HFFc6 (cell line): ENCODE measurements at regions not wholly inside any gene's neighbourhood (a gene's known extent, or its start where the extent isn't known, plus 50 kb on each side); places are given as distances from the start of the nearest gene placed in this dataset.

Experiments used
- DNase-seq: peaks from one replicate; pipeline ENCODE4 v3.0.0-alpha.2; 2018
- H3K27ac Mint-ChIP-seq: 2 replicates; pipeline ENCODE4 v1.8.0; 2020; ENCODE audit warnings: mild to moderate bottlenecking, mixed read lengths
- H3K27me3 Mint-ChIP-seq: 2 replicates; pipeline ENCODE4 v1.8.0; 2021; ENCODE audit warnings: mild to moderate bottlenecking, moderate library complexity, mixed read lengths; ENCODE audit not compliant: insufficient read depth
- H3K36me3 Mint-ChIP-seq: 2 replicates; pipeline ENCODE4 v1.8.0; 2021; ENCODE audit warnings: low read depth, mixed read lengths
- H3K4me1 Mint-ChIP-seq: 2 replicates; pipeline ENCODE4 v1.8.0; 2020; ENCODE audit warnings: low read depth, mixed read lengths
- H3K4me3 Mint-ChIP-seq: 2 replicates; pipeline ENCODE4 v1.8.0; 2020; ENCODE audit warnings: mild to moderate bottlenecking, moderate library complexity, mixed read lengths
- H3K9me3 Mint-ChIP-seq: 2 replicates; pipeline ENCODE4 v1.8.0; 2020; ENCODE audit warnings: mild to moderate bottlenecking, mixed read lengths
- CTCF ChIP-seq: fragments of 200-600 bp; sonication (generic); IDR thresholded peaks from 2 replicates; pipeline ENCODE4 v1.5.0; 2021; ENCODE audit warnings: antibody characterized with exemption, mild to moderate bottlenecking

- Mint-ChIP-seq H3K9me3 (peaks cover 13% of the 10 kb centered on the region), H3K4me3 (no peak overlapping the region), H3K27ac (no peak overlapping the region), H3K27me3 (peaks cover 3% of the 10 kb centered on the region), H3K4me1 (peaks cover 9% of the 10 kb centered on the region; the same call in 1 of the 2 replicates), H3K36me3 (peaks cover 9% of the 10 kb centered on the region)
- no peak for DNase-seq
- TF ChIP-seq CTCF: no peak
These were observed 68.7 kb upstream of the CHST15 start for GRCh38 chr10:124162136-124162535.

GRCh38 chr10:124161601-124162000 is 68.2 kb upstream of the CHST15 start:
- H3K27me3 Mint-ChIP-seq: peaks cover 3% of the 10 kb centered on the region

GRCh38 chr10:124160943-124161582 is 67.7 kb upstream of the CHST15 start:
- Mint-ChIP-seq H3K27ac (no peak overlapping the region), H3K27me3 (peaks cover 3% of the 10 kb centered on the region), H3K4me1 (peaks cover 16% of the 10 kb centered on the region; the same call in 1 of the 2 replicates), H3K4me3 (no peak overlapping the region), H3K9me3 (peaks cover 8% of the 10 kb centered on the region), H3K36me3 (peaks cover 5% of the 10 kb centered on the region; the same call in 1 of the 2 replicates)
- TF ChIP-seq CTCF: no peak
- no peak for DNase-seq

More at GRCh38 chr10:124161601-124162000, 68.2 kb upstream of the CHST15 start:
- Mint-ChIP-seq H3K4me3 (no peak overlapping the region), H3K9me3 (peaks cover 8% of the 10 kb centered on the region), H3K36me3 (peaks cover 5% of the 10 kb centered on the region; the same call in 1 of the 2 replicates), H3K27ac (no peak overlapping the region), H3K4me1 (peaks cover 13% of the 10 kb centered on the region; the same call in 1 of the 2 replicates)
- DNase-seq: no peak
- no peak for TF ChIP-seq CTCF

- DNase-seq: no peak
- TF ChIP-seq CTCF: no peak
- Mint-ChIP-seq H3K36me3 (peaks cover 5% of the 10 kb centered on the region; the same call in 1 of the 2 replicates), H3K27me3 (peaks cover 3% of the 10 kb centered on the region), H3K4me1 (peaks cover 25% of the 10 kb centered on the region; the same call in 1 of the 2 replicates), H3K9me3 (peaks cover 16% of the 10 kb centered on the region), H3K27ac (no peak overlapping the region), H3K4me3 (no peak overlapping the region)
These were observed 66.8 kb upstream of the CHST15 start for GRCh38 chr10:124160176-124160575.

- TF ChIP-seq CTCF: no peak
- Mint-ChIP-seq H3K9me3 (peaks cover 16% of the 10 kb centered on the region), H3K4me1 (peaks cover 25% of the 10 kb centered on the region; the same call in 1 of the 2 replicates), H3K4me3 (no peak overlapping the region), H3K27me3 (peaks cover 3% of the 10 kb centered on the region), H3K27ac (no peak overlapping the region), H3K36me3 (peaks cover 5% of the 10 kb centered on the region; the same call in 1 of the 2 replicates)
- DNase-seq: no peak
These were observed 65.8 kb upstream of the CHST15 start for GRCh38 chr10:124159153-124159552.
